GM12878 (cell line): ENCODE measurements at regions not wholly inside any gene's neighbourhood (a gene's known extent, or its start where the extent isn't known, plus 50 kb on each side); places are given as distances from the start of the nearest gene placed in this dataset.

Source experiments
- ATF7 ChIP-seq: fragments of 450-650 bp; IDR thresholded peaks from 2 replicates; pipeline ENCODE4 v1.6.1; 2016; ENCODE audit warnings: low read depth, mild to moderate bottlenecking
- ESRRA ChIP-seq: IDR thresholded peaks from 2 replicates; pipeline ENCODE4 v1.6.1; 2012; ENCODE audit warnings: mild to moderate bottlenecking, low read length, improper control_type of control experiment
- FOXK2 ChIP-seq: fragments of 450-650 bp; IDR thresholded peaks from 2 replicates; pipeline ENCODE4 v1.6.1; 2017; ENCODE audit warnings: mild to moderate bottlenecking, moderate library complexity
- JUNB ChIP-seq: IDR thresholded peaks from 2 replicates; pipeline ENCODE4 v1.6.1; 2016; ENCODE audit warnings: antibody characterized with exemption, mild to moderate bottlenecking
- KAT2A ChIP-seq: conservative IDR thresholded peaks from 2 replicates; pipeline ENCODE4 v1.6.1; 2011; ENCODE audit warnings: low read depth, low read length; ENCODE audit not compliant: control insufficient read depth
- KDM1A ChIP-seq: fragments of 200-600 bp; sonication (generic); IDR thresholded peaks from 2 replicates; pipeline ENCODE4 v1.6.1; 2016; ENCODE audit warnings: borderline replicate concordance
- MYC ChIP-seq: IDR thresholded peaks from 2 replicates; pipeline ENCODE4 v1.6.1; 2011; ENCODE audit warnings: mild to moderate bottlenecking, low read length, moderate library complexity, inconsistent platforms; ENCODE audit not compliant: insufficient read depth, insufficient replicate concordance, insufficient read length, severe bottlenecking
- PML ChIP-seq: IDR thresholded peaks from 2 replicates; pipeline ENCODE4 v1.6.1; 2012; ENCODE audit warnings: low read length, inconsistent platforms
- POLR2A ChIP-seq: IDR thresholded peaks from 2 replicates; pipeline ENCODE4 v1.6.1; 2011; ENCODE audit warnings: low read depth, mild to moderate bottlenecking, low read length
- RELA ChIP-seq: fragments of 450-650 bp; IDR thresholded peaks from 2 replicates; pipeline ENCODE4 v1.8.0; 2014; ENCODE audit warnings: borderline replicate concordance; ENCODE audit not compliant: partially characterized antibody
- RELB ChIP-seq: fragments of 450-650 bp; IDR thresholded peaks from 2 replicates; pipeline ENCODE4 v1.6.1; 2017; ENCODE audit warnings: low read depth, mild to moderate bottlenecking, moderate library complexity
- SIX5 ChIP-seq: IDR thresholded peaks from 2 replicates; pipeline ENCODE4 v1.6.1; 2011; ENCODE audit warnings: mild to moderate bottlenecking, low read depth, low read length, moderate library complexity; ENCODE audit not compliant: severe bottlenecking
- SKIL ChIP-seq: fragments of 450-650 bp; IDR thresholded peaks from 2 replicates; pipeline ENCODE4 v1.6.1; 2017; ENCODE audit warnings: mild to moderate bottlenecking, low read depth, inconsistent platforms; ENCODE audit not compliant: poor library complexity, severe bottlenecking
- SMC3 ChIP-seq: IDR thresholded peaks from 2 replicates; pipeline ENCODE4 v1.6.1; 2011; ENCODE audit warnings: low read length, improper control_type of control experiment, borderline replicate concordance
- TCF3 ChIP-seq: IDR thresholded peaks from 2 replicates; pipeline ENCODE4 v1.6.1; 2012; ENCODE audit warnings: low read depth, mild to moderate bottlenecking, low read length, borderline replicate concordance; ENCODE audit not compliant: insufficient read depth
- YBX1 ChIP-seq: fragments of 450-650 bp; IDR thresholded peaks from 2 replicates; pipeline ENCODE4 v1.6.1; 2016; ENCODE audit warnings: antibody characterized with exemption
- ZNF592 ChIP-seq: fragments of 450-650 bp; IDR thresholded peaks from 2 replicates; pipeline ENCODE4 v1.6.1; 2017; ENCODE audit warnings: mild to moderate bottlenecking, moderate library complexity
- ZNF687 ChIP-seq: fragments of 450-650 bp; IDR thresholded peaks from 2 replicates; pipeline ENCODE4 v1.6.1; 2017; ENCODE audit warnings: mild to moderate bottlenecking, moderate library complexity
- ZZZ3 ChIP-seq: IDR thresholded peaks from 2 replicates; pipeline ENCODE4 v1.6.1; 2011; ENCODE audit warnings: low read depth; ENCODE audit not compliant: control insufficient read depth, insufficient read length

GRCh38 chr10:120262857-120263547 lies 194.0 kb upstream of the PLPP4 start (continued):
- TF ChIP-seq KAT2A (no peak), ZZZ3 (no peak), RELB (peak; percentile 69; the same call in 1 of the 2 replicates), MYC (no peak), RELA (no peak), SKIL (no peak), ESRRA (no peak), ZNF687 (no peak), FOXK2 (no peak), SIX5 (no peak), JUNB (0 out of 2 replicates have a peak, but pooled peaks have one; percentile 23), YBX1 (no peak), SMC3 (no peak), POLR2A (no peak), KDM1A (no peak), ZNF592 (no peak), PML (no peak), TCF3 (no peak), ATF7 (peak; percentile 70)
